Progenitor cell of endocrine pancreas (in vitro differentiated cells): ENCODE measurements at regions not wholly inside any gene's neighbourhood (a gene's known extent, or its start where the extent isn't known, plus 50 kb on each side); places are given as distances from the start of the nearest gene placed in this dataset.

Experiments
- DNase-seq: peaks from one replicate; pipeline ENCODE4 v3.0.0; 2021; ENCODE audit warnings: low spot score; ENCODE audit not compliant: unreplicated experiment
- H3K27ac Mint-ChIP-seq: 2 replicates; pipeline ENCODE4 v1.8.0; 2021; ENCODE audit warnings: mild to moderate bottlenecking, moderate library complexity, mixed read lengths
- H3K27me3 Mint-ChIP-seq: 2 replicates; pipeline ENCODE4 v1.8.0; 2021; ENCODE audit warnings: mixed read lengths
- H3K36me3 Mint-ChIP-seq: 2 replicates; pipeline ENCODE4 v1.8.0; 2022; ENCODE audit warnings: mixed read lengths; ENCODE audit not compliant: insufficient read depth
- H3K4me1 Mint-ChIP-seq: 2 replicates; pipeline ENCODE4 v1.8.0; 2021; ENCODE audit warnings: low read depth, mixed read lengths
- H3K4me3 Mint-ChIP-seq: 2 replicates; pipeline ENCODE4 v1.8.0; 2021; ENCODE audit warnings: low read depth, mild to moderate bottlenecking, moderate library complexity, mixed read lengths
- H3K9me3 Mint-ChIP-seq: 2 replicates; pipeline ENCODE4 v1.8.0; 2021; ENCODE audit warnings: low read depth, mixed read lengths
- TF ChIP-seq, protein P1 (sequence below): fragments of 200-600 bp; sonication (generic); IDR thresholded peaks from one replicate; pipeline ENCODE4 v1.5.0; 2021; ENCODE audit warnings: antibody characterized with exemption, mild to moderate bottlenecking; ENCODE audit not compliant: unreplicated experiment

DNA sequence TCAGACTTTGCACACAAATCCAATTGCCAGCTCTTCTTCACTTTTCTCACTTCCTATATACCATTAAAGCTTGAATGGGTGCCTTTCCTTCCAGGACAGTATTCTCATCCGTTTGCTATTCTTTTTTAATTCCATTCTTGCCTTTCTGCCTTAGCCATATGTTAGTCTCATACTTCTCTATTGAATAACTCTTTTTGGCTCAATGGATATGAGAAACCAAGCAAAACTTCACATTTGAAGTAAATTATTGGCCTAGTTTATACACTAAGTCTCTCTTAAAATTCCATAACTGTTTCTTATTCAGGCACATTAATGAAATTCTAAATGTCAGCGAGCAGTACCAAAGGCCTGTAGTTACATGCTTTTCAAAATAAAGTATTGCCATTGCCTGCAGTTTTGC, 129.6 kb upstream of the FRY start:
- H3K4me3 Mint-ChIP-seq = no peak overlapping the region
- peaks cover 8% of the 10 kb centered on the region for H3K9me3 Mint-ChIP-seq
- peaks cover 7% of the 10 kb centered on the region for H3K27me3 Mint-ChIP-seq
- DNase-seq = no peak
- TF ChIP-seq, protein P1, sequence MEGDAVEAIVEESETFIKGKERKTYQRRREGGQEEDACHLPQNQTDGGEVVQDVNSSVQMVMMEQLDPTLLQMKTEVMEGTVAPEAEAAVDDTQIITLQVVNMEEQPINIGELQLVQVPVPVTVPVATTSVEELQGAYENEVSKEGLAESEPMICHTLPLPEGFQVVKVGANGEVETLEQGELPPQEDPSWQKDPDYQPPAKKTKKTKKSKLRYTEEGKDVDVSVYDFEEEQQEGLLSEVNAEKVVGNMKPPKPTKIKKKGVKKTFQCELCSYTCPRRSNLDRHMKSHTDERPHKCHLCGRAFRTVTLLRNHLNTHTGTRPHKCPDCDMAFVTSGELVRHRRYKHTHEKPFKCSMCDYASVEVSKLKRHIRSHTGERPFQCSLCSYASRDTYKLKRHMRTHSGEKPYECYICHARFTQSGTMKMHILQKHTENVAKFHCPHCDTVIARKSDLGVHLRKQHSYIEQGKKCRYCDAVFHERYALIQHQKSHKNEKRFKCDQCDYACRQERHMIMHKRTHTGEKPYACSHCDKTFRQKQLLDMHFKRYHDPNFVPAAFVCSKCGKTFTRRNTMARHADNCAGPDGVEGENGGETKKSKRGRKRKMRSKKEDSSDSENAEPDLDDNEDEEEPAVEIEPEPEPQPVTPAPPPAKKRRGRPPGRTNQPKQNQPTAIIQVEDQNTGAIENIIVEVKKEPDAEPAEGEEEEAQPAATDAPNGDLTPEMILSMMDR = no peak
- peaks cover 13% of the 10 kb centered on the region for H3K4me1 Mint-ChIP-seq
- no peaks in the 10 kb centered on the region for H3K36me3 Mint-ChIP-seq
- no peak overlapping the region for H3K27ac Mint-ChIP-seq

DNA sequence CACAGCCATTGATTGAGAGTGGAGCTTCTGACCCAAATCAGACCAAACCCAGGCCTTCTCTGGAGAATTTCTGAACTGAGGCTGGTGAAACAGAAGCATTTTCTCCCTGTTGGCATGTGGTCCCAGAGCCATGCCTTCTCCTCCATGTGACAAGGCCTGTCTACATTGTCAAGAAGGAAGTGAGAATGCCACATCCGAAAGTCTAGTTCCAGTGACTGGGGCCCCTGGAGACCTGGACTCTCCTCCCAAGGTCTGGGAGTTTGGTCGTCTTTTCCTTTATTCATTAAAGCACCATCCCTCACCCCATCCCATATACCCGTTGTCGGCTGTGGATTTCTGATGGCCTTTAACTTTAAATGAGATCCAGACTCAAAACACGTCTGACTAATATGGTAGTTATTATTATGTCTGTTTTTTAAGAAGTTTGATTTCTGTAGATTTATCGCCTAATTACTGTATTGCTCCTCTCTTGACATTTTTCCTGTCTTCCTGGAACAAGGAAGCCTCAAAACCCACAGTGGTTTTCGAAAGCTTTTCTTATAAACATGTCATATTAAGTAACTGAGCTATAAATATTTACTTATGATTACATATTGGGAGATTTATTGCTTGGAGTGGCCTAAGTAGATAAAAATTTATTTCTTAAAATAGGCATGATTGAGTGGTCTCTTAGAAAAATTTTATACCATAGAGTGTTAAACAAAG, 128.3 kb upstream of the FRY start:
- Mint-ChIP-seq H3K4me1 (peaks cover 17% of the 10 kb centered on the region), H3K9me3 (peaks cover 8% of the 10 kb centered on the region), H3K4me3 (no peak overlapping the region), H3K27ac (no peak overlapping the region), H3K36me3 (no peaks in the 10 kb centered on the region), H3K27me3 (peaks cover 7% of the 10 kb centered on the region)
- no peak for DNase-seq
- TF ChIP-seq, protein P1 = no peak

DNA sequence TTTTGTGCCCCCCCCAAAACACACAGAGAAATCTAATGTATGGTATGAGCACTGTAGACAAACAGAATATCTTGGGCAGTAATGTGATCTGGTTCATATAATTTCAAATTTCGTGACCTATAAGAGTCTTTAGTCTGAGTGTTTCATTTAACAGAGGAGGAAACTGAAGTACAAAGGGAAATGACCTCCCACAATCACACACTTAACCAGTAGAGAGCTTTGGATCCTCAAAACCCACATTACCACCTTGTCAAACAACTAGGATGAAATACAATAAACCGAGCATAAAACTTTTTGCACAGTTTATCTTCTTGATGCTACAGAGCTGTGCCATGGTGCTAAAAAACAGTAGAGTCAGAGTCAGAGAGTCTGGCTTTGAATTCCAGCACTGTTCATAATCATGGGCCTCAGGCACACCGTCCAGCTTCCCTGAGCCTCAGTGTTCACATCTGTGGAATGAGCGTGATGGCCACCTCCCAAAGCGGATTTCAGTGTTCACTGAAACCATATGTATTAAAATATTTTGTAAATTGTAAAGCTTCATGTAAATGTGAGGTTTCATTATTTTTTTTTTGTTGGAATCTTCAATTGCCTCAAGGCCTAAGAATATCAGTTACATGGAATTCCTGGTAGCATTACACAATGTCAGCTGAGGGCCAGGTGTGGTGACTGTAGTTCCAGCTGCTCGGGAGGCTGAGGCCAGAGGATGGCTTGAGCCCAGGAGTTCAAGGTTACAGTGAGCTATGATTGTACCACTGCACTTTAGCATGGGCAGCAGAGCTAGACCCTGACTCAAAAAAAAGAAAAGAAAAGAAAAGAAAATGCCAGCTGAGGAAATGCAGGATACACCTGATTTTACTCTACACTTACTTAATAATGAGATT, 126.4 kb upstream of the FRY start:
- peaks cover 20% of the 10 kb centered on the region for H3K4me1 Mint-ChIP-seq
- no peak overlapping the region for H3K4me3 Mint-ChIP-seq
- peaks cover 8% of the 10 kb centered on the region for H3K9me3 Mint-ChIP-seq
- no peaks in the 10 kb centered on the region for H3K36me3 Mint-ChIP-seq
- H3K27ac Mint-ChIP-seq = no peak overlapping the region
- no peak for DNase-seq
- TF ChIP-seq, protein P1 = no peak
- H3K27me3 Mint-ChIP-seq = peaks cover 7% of the 10 kb centered on the region

DNA sequence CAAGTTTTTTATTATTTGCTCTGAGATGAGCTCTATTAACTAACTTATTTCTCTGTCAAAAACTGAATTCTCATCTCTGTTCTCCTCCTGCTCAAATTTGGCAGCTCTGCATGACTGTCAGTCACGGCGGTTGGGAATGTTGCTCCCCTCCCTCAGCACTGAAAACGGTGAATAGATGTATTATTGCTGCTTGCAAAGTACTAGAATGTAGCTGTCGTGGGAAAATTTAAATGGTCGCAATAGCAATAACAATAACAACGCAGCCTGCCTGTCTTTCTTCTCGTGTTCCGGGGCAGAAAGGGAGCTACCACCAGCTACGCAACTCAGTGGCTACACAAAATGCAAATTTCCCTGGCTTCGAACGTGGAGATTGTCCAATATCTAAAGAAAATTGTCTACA, 125.6 kb upstream of the FRY start:
- Mint-ChIP-seq H3K27me3 (peaks cover 7% of the 10 kb centered on the region), H3K36me3 (no peaks in the 10 kb centered on the region), H3K27ac (no peak overlapping the region), H3K4me1 (peaks cover 20% of the 10 kb centered on the region), H3K4me3 (peak overlapping the region; percentile 12), H3K9me3 (peaks cover 2% of the 10 kb centered on the region)
- TF ChIP-seq, protein P1 = no peak
- no peak for DNase-seq

DNA sequence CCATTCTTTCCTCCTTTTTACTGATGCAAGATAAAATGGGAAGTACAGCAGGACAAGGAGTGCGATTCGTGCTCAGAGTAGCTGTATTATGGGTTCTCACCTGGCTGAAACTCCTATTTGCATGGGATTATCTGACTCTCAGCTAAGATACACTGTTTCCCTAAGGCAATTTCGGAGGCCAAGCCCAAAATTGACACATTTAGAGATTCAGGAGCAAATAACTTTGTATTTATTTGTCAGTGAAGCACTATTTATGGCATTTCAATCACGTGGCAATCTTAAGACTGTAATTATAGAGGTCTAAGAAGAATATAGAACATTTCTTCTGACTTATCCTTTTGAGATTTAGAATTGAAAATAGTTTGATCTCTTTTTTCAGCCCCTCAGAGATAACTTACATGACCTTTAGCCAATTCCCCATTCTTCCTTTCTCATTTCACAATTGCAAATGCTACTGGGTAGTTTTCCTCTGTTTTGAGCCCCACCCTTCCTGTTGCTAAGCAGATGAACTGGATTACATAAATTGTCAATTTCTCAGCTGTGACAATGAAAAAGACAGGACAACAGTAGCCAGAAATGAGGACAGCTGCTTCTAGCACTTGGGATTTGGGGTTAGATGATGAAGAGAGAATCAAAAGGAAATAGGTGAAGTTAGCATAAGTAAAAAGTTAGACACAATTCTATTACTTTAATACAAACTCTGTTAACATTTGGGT, 122.7 kb upstream of the FRY start:
- no peak for DNase-seq
- Mint-ChIP-seq H3K4me1 (peaks cover 19% of the 10 kb centered on the region), H3K27me3 (peaks cover 7% of the 10 kb centered on the region), H3K9me3 (no peaks in the 10 kb centered on the region), H3K27ac (no peak overlapping the region), H3K4me3 (no peak overlapping the region), H3K36me3 (no peaks in the 10 kb centered on the region)
- TF ChIP-seq, protein P1 = no peak
